Right atrium auricular region (tissue), 2 donors: ENCODE measurements at regions not wholly inside any gene's neighbourhood (a gene's known extent, or its start where the extent isn't known, plus 50 kb on each side); places are given as distances from the start of the nearest gene placed in this dataset.

Experiments
- DNase-seq: peaks from one replicate; pipeline ENCODE4 v3.0.0-alpha.2; 2019; ENCODE audit warnings: low spot score
- H3K27ac ChIP-seq, 2 donors: fragments of 200-600 bp; sonication (generic); 1 replicate in 1 of 2; 2 replicates in 1 of 2; pipeline ENCODE4 v1.5.1; 2016 to 2019
- H3K27me3 ChIP-seq, 2 donors: fragments of 200-600 bp; sonication (generic); one replicate each; pipeline versions ENCODE4 v1.5.1 to v1.6.0; 2017 to 2019
- H3K36me3 ChIP-seq: fragments of 200-600 bp; sonication (generic); one replicate; pipeline ENCODE4 v1.5.1; 2016
- H3K4me1 ChIP-seq, 2 donors: fragments of 200-600 bp; sonication (generic); one replicate each; pipeline versions ENCODE4 v1.5.1 to v1.6.0; 2017 to 2019
- H3K4me3 ChIP-seq, 2 donors: fragments of 200-600 bp; sonication (generic); 1 replicate in 1 of 2; 2 replicates in 1 of 2; pipeline ENCODE4 v1.5.1; 2017 to 2019; ENCODE audit warnings: mild to moderate bottlenecking in 1 of 2, moderate library complexity in 1 of 2
- H3K9me3 ChIP-seq, 2 donors: fragments of 200-600 bp; sonication (generic); one replicate each; pipeline ENCODE4 v1.5.1; 2019
- TF ChIP-seq, protein P1 (sequence below), 2 donors: fragments of 200-600 bp; sonication (generic); IDR thresholded peaks; one replicate each; pipeline ENCODE4 v1.5.1; 2019; ENCODE audit warnings: antibody characterized with exemption in 2 of 2

DNA sequence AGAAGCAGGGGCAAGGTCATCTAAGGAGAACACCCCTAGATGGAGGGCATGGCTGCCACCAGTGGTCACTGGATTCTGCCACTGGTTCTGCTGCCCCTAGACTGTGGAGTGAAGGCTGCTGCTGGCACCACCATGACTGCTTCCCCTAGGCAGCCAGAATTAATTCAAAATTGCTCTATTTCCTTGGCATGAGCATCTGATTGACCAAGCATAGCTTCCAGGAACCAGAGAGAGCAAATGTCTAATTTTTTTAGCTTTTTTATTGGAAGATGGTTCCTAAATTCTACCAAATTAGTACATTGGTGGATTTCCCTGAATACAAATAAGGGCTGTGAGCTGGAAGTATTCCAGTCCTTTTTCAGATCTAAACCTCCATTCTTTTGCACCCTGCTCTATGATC is 270.2 kb upstream of the GBE1 start:
- H3K27ac ChIP-seq: no peak overlapping the region
- no peak overlapping the region for H3K4me3 ChIP-seq
- DNase-seq: no peak
- no peaks in the 10 kb centered on the region for H3K9me3 ChIP-seq
- H3K36me3 ChIP-seq: no peaks in the 10 kb centered on the region
- no peaks in the 10 kb centered on the region for H3K4me1 ChIP-seq
- TF ChIP-seq, protein P1, sequence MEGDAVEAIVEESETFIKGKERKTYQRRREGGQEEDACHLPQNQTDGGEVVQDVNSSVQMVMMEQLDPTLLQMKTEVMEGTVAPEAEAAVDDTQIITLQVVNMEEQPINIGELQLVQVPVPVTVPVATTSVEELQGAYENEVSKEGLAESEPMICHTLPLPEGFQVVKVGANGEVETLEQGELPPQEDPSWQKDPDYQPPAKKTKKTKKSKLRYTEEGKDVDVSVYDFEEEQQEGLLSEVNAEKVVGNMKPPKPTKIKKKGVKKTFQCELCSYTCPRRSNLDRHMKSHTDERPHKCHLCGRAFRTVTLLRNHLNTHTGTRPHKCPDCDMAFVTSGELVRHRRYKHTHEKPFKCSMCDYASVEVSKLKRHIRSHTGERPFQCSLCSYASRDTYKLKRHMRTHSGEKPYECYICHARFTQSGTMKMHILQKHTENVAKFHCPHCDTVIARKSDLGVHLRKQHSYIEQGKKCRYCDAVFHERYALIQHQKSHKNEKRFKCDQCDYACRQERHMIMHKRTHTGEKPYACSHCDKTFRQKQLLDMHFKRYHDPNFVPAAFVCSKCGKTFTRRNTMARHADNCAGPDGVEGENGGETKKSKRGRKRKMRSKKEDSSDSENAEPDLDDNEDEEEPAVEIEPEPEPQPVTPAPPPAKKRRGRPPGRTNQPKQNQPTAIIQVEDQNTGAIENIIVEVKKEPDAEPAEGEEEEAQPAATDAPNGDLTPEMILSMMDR (IDR thresholded peaks at IDR 0.05): no peak
- no peaks in the 10 kb centered on the region for H3K27me3 ChIP-seq

DNA sequence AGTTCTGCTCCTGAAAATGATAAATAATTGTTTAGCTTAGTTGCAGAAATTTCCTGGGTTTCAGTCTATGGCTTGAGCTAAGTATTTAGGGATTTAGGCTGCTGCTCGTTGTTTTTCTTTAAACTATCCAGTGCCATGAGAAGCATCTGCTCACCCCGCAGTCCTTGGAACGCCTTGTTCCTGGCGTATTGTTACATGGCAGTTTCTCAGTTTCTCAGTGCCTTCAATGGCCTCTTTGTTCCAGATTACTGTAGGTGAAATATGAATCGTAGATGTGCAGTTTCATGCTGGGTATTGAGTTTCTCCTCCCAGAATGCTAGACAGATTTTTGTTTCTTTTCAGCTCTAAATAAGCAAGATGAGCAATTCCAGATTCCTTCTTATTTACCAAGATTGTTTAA is 269.5 kb upstream of the GBE1 start:
- Histone ChIP-seq H3K4me1 (no peaks in the 10 kb centered on the region), H3K27ac (no peak overlapping the region), H3K36me3 (no peaks in the 10 kb centered on the region), H3K9me3 (no peaks in the 10 kb centered on the region), H3K4me3 (no peak overlapping the region), H3K27me3 (no peaks in the 10 kb centered on the region)
- no peak for DNase-seq
- TF ChIP-seq, protein P1 (IDR thresholded peaks at IDR 0.05): no peak

DNA sequence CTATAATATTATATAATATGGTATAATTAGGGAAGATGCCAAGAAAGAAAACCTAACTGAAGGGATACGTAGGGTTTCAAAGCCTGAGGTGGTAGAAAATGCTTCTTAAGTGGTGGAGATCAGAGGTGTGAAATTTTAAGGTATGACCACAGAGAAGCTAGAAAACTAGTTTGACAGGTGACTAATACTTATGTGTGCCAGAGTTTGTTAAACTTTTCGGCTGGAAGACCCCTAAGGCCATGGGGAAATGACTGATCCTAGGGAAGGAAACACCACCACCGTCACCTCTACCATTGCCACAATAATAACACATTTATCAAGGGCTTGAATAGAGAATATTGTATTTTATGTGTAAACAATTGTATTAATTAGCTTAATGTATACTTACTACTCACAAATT is 261.4 kb upstream of the GBE1 start:
- no peaks in the 10 kb centered on the region for H3K36me3 ChIP-seq
- TF ChIP-seq, protein P1 (IDR thresholded peaks at IDR 0.05): no peak
- H3K9me3 ChIP-seq: no peaks in the 10 kb centered on the region
- no peaks in the 10 kb centered on the region for H3K4me1 ChIP-seq
- DNase-seq: no peak
- no peak overlapping the region for H3K27ac ChIP-seq
- H3K27me3 ChIP-seq: no peaks in the 10 kb centered on the region
- no peak overlapping the region for H3K4me3 ChIP-seq

DNA sequence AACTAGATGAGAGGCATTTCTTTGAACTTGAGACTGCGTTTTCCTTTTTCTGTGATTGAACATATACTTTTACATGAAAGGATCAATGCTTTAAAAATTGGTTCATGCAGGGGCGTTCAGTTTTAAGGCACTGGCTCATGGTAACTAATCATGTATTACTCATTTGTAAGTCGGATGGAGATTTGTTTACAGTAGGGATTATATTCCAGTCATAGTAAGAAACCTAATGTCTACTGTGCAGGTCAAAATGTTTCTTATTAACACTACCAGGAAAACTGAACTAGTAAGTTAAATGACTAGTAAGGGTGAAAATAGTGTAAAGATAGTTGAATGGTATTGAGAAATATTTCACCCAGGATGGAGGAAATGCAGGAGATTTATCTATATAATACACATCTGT is 258.8 kb upstream of the GBE1 start:
- Histone ChIP-seq H3K36me3 (no peaks in the 10 kb centered on the region), H3K27ac (no peak overlapping the region), H3K4me1 (no peaks in the 10 kb centered on the region), H3K9me3 (no peaks in the 10 kb centered on the region), H3K4me3 (no peak overlapping the region), H3K27me3 (no peaks in the 10 kb centered on the region)
- DNase-seq: no peak
- TF ChIP-seq, protein P1 (IDR thresholded peaks at IDR 0.05): no peak

DNA sequence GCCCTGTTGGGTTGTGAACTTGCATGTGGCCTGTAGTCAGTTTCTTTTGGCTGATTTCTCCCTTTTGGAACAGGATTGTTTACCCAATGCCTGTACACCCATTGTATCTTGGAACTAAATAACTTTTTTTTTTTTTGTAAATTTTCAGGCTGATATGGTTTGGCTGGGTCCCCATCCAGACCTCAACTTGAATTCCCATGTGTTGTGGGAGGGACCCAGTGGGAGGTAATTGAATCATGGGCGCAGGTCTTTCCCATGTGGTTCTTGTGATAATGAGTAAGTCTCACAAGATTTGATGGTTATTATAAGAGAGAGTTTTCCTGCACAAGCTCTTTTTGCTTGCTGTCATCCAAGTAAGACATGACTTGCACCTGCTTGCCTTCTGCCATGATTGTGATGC is 253.8 kb upstream of the GBE1 start:
- Histone ChIP-seq H3K27me3 (no peaks in the 10 kb centered on the region), H3K4me3 (no peak overlapping the region), H3K27ac (no peak overlapping the region), H3K4me1 (no peaks in the 10 kb centered on the region), H3K9me3 (no peaks in the 10 kb centered on the region), H3K36me3 (no peaks in the 10 kb centered on the region)
- TF ChIP-seq, protein P1 (IDR thresholded peaks at IDR 0.05): no peak
- DNase-seq: no peak

DNA sequence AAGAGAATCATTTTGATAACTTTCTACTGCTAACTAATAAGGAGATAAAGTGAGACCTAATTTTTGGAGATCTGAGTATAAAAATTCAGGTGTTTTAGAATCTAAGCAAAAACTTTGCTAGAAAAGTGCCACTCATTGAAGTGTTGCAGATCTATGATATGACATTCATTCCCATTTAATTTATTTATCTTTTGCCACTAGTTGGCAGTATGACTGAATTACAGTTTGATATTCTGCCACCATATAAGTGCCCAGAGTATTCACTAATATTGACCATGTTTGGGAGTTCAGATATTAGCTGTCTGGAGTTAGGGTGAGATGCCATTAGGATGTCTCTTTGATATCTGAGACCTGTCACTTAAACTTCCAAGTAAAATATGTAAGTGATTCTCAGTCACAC is 251.3 kb upstream of the GBE1 start:
- TF ChIP-seq, protein P1 (IDR thresholded peaks at IDR 0.05): no peak
- no peak overlapping the region for H3K27ac ChIP-seq
- H3K36me3 ChIP-seq: no peaks in the 10 kb centered on the region
- no peak overlapping the region for H3K4me3 ChIP-seq
- H3K27me3 ChIP-seq: no peaks in the 10 kb centered on the region
- no peak for DNase-seq
- H3K4me1 ChIP-seq: no peaks in the 10 kb centered on the region
- no peaks in the 10 kb centered on the region for H3K9me3 ChIP-seq
